Left renal pelvis (tissue), 4 donors: ENCODE measurements at regions not wholly inside any gene's neighbourhood (a gene's known extent, or its start where the extent isn't known, plus 50 kb on each side); places are given as distances from the start of the nearest gene placed in this dataset.

Experiments used
- DNase-seq, 4 donors: peaks; one replicate each; pipeline ENCODE4 v3.0.0-alpha.2; 2013; ENCODE audit warnings: low read depth in 4 of 4, low spot score in 3 of 4

- DNase-seq = no peak
These were observed 58.9 kb downstream of the DHRS2 start for GRCh38 chr14:23694949-23695663.

- DNase-seq = no peak
These were observed 59.5 kb downstream of the DHRS2 start for GRCh38 chr14:23695664-23695999.

- no peak for DNase-seq
These were observed 60.6 kb downstream of the DHRS2 start for GRCh38 chr14:23696701-23697239.

- no peak for DNase-seq
These were observed 61.5 kb downstream of the DHRS2 start for GRCh38 chr14:23697680-23698079.

- DNase-seq = no peak
These were observed 66.7 kb downstream of the DHRS2 start for GRCh38 chr14:23702656-23703426.

- no peak for DNase-seq
These were observed 68.7 kb downstream of the DHRS2 start for GRCh38 chr14:23704890-23705289.

- no peak for DNase-seq
These were observed 71.3 kb downstream of the DHRS2 start for GRCh38 chr14:23707415-23707814.

- DNase-seq = no peak
These were observed 72.2 kb downstream of the DHRS2 start for GRCh38 chr14:23708343-23708742.

- DNase-seq = no peak
These were observed 73.8 kb downstream of the DHRS2 start for GRCh38 chr14:23709923-23710322.

- DNase-seq = no peak
These were observed 76.1 kb downstream of the DHRS2 start for GRCh38 chr14:23712287-23712686.

- no peak for DNase-seq
These were observed 83.2 kb downstream of the DHRS2 start for GRCh38 chr14:23719225-23719985.

GRCh38 chr14:23722675-23723074 is 86.5 kb downstream of the DHRS2 start:
- no peak for DNase-seq

- no peak for DNase-seq
These were observed 87.7 kb downstream of the DHRS2 start for GRCh38 chr14:23723911-23724310.

GRCh38 chr14:23725528-23725927 is 89.4 kb downstream of the DHRS2 start:
- DNase-seq = no peak

GRCh38 chr14:23725980-23726710 is 90.0 kb downstream of the DHRS2 start:
- DNase-seq = no peak

GRCh38 chr14:23727566-23728335 is 91.6 kb downstream of the DHRS2 start:
- DNase-seq = peak in 1 of 4 donors; percentile 17

- no peak for DNase-seq
These were observed 92.6 kb downstream of the DHRS2 start for GRCh38 chr14:23728791-23729190.

- no peak for DNase-seq
These were observed 93.7 kb downstream of the DHRS2 start for GRCh38 chr14:23729720-23730387.

GRCh38 chr14:23735394-23735793 is 99.2 kb downstream of the DHRS2 start:
- no peak for DNase-seq
